ENCODE measurements at regions not wholly inside any gene's neighbourhood (a gene's known extent, or its start where the extent isn't known, plus 50 kb on each side); places are given as distances from the start of the nearest gene placed in this dataset.

- no peak overlapping the region for H3K4me3 ChIP-seq
- H3K36me3 ChIP-seq, result no peaks in the 10 kb centered on the region
- H3K27me3 ChIP-seq, result no peaks in the 10 kb centered on the region
- no peaks in the 10 kb centered on the region for H3K9me3 ChIP-seq
- no peak overlapping the region for H3K27ac ChIP-seq
- intact Hi-C loops (cut with DNase I; ENCODE audit: low total_unique reads), result no loop called here
- no peak for DNase-seq
- TF ChIP-seq POLR2A (IDR thresholded peaks at IDR 0.05) (no peak), CTCF (IDR thresholded peaks at IDR 0.05) (no peak)
- no peaks in the 10 kb centered on the region for H3K4me1 ChIP-seq
Measured at GRCh38 chr21:43347461-43348169, 79.3 kb downstream of the SIK1 start.

DNA sequence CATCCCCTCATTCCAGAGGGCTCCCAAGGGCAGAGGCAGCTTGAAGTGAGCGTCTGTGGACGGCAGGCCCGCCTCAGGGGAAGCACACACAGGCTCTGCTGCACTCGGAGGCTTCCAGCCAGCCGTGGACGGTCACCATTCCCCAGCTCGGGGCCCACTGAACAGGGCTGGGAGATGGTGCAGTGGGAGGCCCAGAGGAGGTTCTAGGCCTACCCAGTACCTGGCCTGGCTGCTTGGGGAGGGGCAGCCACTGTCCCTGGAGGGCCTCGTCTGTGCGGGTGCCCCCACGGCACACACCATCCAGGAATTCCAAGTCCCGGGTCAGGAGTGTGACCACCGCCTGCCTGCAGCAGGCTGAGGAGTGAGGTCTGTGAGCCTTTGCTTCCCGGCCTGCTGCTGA, 80.4 kb downstream of the SIK1 start:
- no peaks in the 10 kb centered on the region for H3K36me3 ChIP-seq
- H3K9me3 ChIP-seq, result no peaks in the 10 kb centered on the region
- TF ChIP-seq POLR2A (IDR thresholded peaks at IDR 0.05) (no peak), CTCF (IDR thresholded peaks at IDR 0.05) (no peak)
- no peak for DNase-seq
- no peaks in the 10 kb centered on the region for H3K4me1 ChIP-seq
- intact Hi-C loops (cut with DNase I; ENCODE audit: low total_unique reads), result no loop called here
- H3K27me3 ChIP-seq, result no peaks in the 10 kb centered on the region
- H3K4me3 ChIP-seq, result no peak overlapping the region
- H3K27ac ChIP-seq, result no peak overlapping the region

DNA sequence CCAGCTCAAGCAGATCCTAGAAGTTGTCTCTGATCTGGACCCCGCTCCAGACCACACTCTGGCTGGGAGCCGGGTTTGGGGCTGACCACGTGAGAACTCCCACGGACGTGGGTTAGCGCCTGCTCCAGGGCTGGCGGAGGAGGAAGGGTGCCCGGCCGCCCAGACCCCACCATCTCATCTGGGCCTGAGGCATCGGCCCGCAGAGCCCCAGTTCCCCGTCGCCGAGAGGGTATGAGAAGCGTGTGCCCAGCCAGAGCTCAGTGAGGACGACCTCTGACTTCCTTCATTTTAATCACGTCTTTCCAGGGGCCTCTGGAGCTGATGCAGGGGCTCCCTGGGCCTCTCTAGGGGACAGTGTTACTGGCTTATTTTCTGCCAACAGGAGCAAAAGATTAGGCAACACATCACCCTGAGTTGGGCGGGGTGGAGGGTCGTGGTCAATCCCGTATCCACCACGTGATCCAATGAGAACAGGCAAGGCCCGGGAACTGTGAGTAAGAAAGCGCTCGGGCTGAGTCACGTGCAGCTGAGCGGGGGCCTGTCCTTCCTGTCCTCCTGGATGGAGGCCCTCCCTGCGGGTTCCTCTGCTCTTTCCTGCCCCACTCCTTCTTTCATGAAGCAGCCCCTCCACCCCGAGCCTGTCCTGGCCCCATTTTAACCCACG, 81.1 kb downstream of the SIK1 start:
- no peak for DNase-seq
- intact Hi-C loops (cut with DNase I; ENCODE audit: low total_unique reads), result no loop called here
- no peak overlapping the region for H3K27ac ChIP-seq
- H3K9me3 ChIP-seq, result no peaks in the 10 kb centered on the region
- H3K4me1 ChIP-seq, result no peaks in the 10 kb centered on the region
- no peaks in the 10 kb centered on the region for H3K36me3 ChIP-seq
- H3K4me3 ChIP-seq, result no peak overlapping the region
- H3K27me3 ChIP-seq, result no peaks in the 10 kb centered on the region
- no peak for TF ChIP-seq CTCF (IDR thresholded peaks at IDR 0.05)
- TF ChIP-seq POLR2A (IDR thresholded peaks at IDR 0.05), result no peak

DNA sequence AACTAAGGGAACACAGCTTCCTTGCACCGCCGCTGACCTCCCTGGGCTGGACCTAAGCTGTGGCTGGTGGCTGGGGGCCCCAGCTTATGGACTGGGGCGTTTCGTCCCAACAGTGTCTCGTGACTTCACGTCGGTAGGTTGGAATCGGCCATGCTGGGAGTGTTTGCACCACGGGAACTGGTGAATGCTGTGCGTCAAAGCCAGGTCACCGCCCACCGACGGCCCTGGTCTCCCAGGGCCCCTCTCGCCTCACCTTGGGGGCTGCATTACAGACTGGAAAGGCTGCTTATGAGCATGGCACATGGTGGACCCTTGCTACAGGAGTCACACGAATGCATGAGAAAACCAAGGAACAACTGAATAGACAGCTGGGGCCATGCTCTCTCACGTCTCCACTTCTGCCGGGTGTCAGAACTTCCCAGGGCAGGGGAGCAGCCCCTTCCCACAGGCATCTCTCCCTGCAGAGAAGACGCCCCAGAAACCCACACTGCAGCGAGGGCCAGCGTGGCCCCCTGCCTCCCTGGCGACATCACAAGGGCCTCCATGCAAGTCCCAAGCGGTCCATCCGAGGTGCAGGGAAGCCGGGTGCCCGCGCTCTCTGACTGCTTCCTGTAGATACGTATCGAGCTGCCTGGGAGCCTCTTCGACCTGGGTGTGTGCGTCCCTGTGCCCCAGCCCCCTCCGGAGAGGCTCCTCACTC, 81.7 kb downstream of the SIK1 start:
- no peaks in the 10 kb centered on the region for H3K9me3 ChIP-seq
- H3K4me1 ChIP-seq, result no peaks in the 10 kb centered on the region
- DNase-seq, result no peak
- H3K27ac ChIP-seq, result no peak overlapping the region
- H3K36me3 ChIP-seq, result no peaks in the 10 kb centered on the region
- TF ChIP-seq POLR2A (IDR thresholded peaks at IDR 0.05) (no peak), CTCF (IDR thresholded peaks at IDR 0.05) (no peak)
- no peaks in the 10 kb centered on the region for H3K27me3 ChIP-seq
- intact Hi-C loops (cut with DNase I; ENCODE audit: low total_unique reads), result no loop called here
- no peak overlapping the region for H3K4me3 ChIP-seq

Measured in uterus (tissue), 3 donors.